Fibroblast of villous mesenchyme (primary cell): ENCODE measurements at regions not wholly inside any gene's neighbourhood (a gene's known extent, or its start where the extent isn't known, plus 50 kb on each side); places are given as distances from the start of the nearest gene placed in this dataset.

Source experiments
- DNase-seq: peaks from one replicate; pipeline ENCODE4 v3.0.0-alpha.2; 2010; ENCODE audit warnings: low read depth
- H3K4me3 ChIP-seq: 2 replicates; pipeline ENCODE4 v1.5.1; 2011; ENCODE audit warnings: low read depth, mild to moderate bottlenecking, low read length
- TF ChIP-seq, protein P1 (sequence below): IDR thresholded peaks from 2 replicates; pipeline ENCODE4 v1.5.1; 2012; ENCODE audit warnings: low read depth, mild to moderate bottlenecking, low read length; ENCODE audit not compliant: insufficient read depth

DNA sequence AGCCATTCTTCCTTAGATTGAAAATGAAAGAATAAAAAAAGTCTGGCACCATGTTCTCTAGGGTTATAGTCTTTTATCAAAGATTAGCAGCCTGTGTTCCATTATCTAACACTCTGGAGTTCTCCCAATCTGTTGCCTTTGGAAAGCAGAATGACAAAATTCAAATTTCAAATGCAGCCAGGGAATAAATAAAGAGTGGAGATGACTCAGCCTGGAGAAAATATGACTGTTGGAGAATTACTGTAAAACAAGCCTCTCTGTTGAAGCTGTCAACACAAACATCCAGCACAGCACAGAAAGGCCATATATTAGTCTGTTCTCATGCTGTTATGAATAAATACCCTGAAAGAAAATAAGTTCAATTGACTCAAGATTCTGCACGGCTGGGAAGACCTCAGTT is 650.5 kb upstream of the SLC10A2 start:
- TF ChIP-seq, protein P1, sequence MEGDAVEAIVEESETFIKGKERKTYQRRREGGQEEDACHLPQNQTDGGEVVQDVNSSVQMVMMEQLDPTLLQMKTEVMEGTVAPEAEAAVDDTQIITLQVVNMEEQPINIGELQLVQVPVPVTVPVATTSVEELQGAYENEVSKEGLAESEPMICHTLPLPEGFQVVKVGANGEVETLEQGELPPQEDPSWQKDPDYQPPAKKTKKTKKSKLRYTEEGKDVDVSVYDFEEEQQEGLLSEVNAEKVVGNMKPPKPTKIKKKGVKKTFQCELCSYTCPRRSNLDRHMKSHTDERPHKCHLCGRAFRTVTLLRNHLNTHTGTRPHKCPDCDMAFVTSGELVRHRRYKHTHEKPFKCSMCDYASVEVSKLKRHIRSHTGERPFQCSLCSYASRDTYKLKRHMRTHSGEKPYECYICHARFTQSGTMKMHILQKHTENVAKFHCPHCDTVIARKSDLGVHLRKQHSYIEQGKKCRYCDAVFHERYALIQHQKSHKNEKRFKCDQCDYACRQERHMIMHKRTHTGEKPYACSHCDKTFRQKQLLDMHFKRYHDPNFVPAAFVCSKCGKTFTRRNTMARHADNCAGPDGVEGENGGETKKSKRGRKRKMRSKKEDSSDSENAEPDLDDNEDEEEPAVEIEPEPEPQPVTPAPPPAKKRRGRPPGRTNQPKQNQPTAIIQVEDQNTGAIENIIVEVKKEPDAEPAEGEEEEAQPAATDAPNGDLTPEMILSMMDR, result no peak
- H3K4me3 ChIP-seq, result no peak overlapping the region
- no peak for DNase-seq

DNA sequence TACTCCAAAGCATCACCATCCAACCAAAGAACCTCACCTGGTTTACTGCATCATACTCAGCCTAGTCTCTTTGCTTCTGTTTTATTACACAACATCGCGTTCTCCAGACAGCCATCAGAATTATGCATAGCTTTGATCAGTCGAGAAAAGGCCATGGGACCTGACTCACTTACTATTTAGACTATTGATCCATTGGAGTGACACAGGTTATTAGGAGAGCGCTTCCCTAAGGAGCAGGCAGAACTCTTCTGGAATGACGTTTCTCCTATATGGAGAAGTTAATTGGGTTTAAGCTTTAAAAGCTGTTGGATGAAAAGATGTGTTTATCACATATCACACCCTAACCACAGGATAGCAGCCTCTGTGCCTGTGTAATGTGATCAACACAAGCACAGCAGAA is 649.1 kb upstream of the SLC10A2 start:
- no peak overlapping the region for H3K4me3 ChIP-seq
- TF ChIP-seq, protein P1, result no peak
- DNase-seq, result no peak

- TF ChIP-seq, protein P1, result no peak
- no peak overlapping the region for H3K4me3 ChIP-seq
- DNase-seq, result no peak
These were observed 637.0 kb upstream of the SLC10A2 start for GRCh38 chr13:103703246-103703645.

DNA sequence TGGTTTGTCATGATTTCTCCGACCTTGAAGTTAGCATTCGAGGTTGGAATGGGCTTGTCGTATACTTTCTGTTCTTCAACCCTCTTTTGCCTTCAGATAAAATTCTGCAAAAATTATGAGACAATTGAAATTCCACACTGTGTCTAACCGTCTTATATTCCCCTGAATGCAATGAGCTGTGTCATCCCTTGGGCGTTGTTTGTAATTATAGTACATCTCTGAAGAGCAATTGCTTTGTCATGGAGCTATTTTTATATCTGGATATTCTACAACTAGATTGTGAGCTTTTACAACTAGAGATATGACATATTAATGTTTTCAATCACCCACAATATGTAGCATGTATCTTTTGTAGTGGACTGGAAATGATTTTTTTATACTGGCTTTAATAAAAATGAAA is 631.8 kb upstream of the SLC10A2 start:
- no peak for DNase-seq
- TF ChIP-seq, protein P1, result no peak
- H3K4me3 ChIP-seq, result no peak overlapping the region

DNA sequence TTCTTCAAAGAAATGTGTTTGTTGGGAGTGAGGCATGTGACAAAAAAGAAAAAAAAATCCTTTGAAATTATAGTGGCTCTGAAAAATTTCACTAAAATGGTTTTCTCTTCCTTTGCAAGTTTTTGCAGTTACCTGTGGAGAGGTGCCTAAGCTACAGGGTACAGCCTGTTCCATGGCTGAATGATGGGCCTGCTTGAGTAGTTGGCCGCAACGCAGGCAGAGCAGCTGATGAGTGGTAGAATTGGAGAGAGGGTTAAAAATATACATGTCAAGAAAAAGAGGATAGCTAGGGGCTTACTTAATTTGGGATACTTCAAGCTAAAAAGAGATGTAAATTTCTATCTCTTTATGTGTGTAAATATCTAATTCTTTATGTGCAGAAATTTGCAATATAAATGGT is 629.1 kb upstream of the SLC10A2 start:
- DNase-seq, result no peak
- TF ChIP-seq, protein P1, result no peak
- H3K4me3 ChIP-seq, result no peak overlapping the region

GRCh38 chr13:103694471-103694870 is 628.3 kb upstream of the SLC10A2 start:
- TF ChIP-seq, protein P1, result no peak
- H3K4me3 ChIP-seq, result no peak overlapping the region
- DNase-seq, result no peak

DNA sequence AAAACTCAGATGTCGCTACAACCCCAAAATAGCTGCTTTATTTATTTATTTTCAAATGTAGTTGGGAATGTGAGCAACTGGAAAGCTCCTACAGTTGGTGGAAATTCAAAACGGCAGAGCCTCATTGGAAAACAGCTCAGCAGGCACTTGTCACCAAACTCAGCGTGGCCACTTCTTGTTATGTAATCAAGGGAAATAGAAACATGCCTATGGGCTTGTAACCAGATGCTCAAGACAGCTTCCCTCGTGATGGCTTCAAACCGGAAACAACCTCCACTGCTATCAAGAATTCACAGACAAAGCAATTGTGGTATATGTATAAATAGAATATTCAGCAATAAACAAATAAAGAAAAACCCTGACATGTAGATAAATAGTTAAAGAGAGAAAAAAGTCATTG is 627.8 kb upstream of the SLC10A2 start:
- DNase-seq, result no peak
- H3K4me3 ChIP-seq, result no peak overlapping the region
- TF ChIP-seq, protein P1, result no peak
